ENCODE measurements at regions not wholly inside any gene's neighbourhood (a gene's known extent, or its start where the extent isn't known, plus 50 kb on each side); places are given as distances from the start of the nearest gene placed in this dataset.
A peak's percentile ranks its signal among the peaks of the same experiment; 100 is the strongest.

DNA sequence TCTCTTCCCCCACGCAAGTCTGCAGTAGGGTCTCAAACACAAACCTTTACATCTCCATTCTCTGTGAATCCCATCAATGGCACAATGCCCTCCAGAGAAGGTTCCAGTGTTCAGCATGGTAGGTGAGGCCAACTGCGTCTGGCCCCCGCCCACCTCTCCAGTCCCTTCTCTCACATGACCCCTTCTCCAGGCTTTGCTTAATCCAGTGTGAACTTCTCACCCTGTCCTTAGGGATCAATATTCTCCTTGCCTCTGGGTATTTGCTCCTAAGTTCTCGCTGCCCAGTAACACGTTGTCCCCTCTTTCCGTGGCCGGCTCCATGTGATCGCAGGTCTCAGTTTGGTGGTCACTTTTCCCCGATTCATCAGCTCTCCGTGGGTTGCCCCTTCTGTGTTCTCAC is 225.1 kb upstream of the PMEPA1 start:
- peaks cover 38% of the 10 kb centered on the region for H3K27me3 Mint-ChIP-seq
- no peak overlapping the region for H3K27ac Mint-ChIP-seq
- H3K9me3 Mint-ChIP-seq = no peaks in the 10 kb centered on the region
- H3K4me3 Mint-ChIP-seq = no peak overlapping the region
- H3K36me3 Mint-ChIP-seq = no peaks in the 10 kb centered on the region
- no peak for ATAC-seq
- H3K4me1 Mint-ChIP-seq = no peaks in the 10 kb centered on the region

GRCh38 chr20:57934007-57934805 is 224.4 kb upstream of the PMEPA1 start:
- no peak overlapping the region for H3K4me3 Mint-ChIP-seq
- no peaks in the 10 kb centered on the region for H3K36me3 Mint-ChIP-seq
- H3K4me1 Mint-ChIP-seq = no peaks in the 10 kb centered on the region
- H3K27me3 Mint-ChIP-seq = peaks cover 45% of the 10 kb centered on the region
- H3K27ac Mint-ChIP-seq = no peak overlapping the region
- ATAC-seq = peak; percentile 42
- H3K9me3 Mint-ChIP-seq = peaks cover 3% of the 10 kb centered on the region

- H3K4me3 Mint-ChIP-seq = no peak overlapping the region
- no peaks in the 10 kb centered on the region for H3K4me1 Mint-ChIP-seq
- no peak for ATAC-seq
- H3K36me3 Mint-ChIP-seq = no peaks in the 10 kb centered on the region
- peaks cover 43% of the 10 kb centered on the region for H3K27me3 Mint-ChIP-seq
- H3K9me3 Mint-ChIP-seq = peaks cover 10% of the 10 kb centered on the region
- no peak overlapping the region for H3K27ac Mint-ChIP-seq
Observed at GRCh38 chr20:57932227-57932864, 222.5 kb upstream of the PMEPA1 start.

DNA sequence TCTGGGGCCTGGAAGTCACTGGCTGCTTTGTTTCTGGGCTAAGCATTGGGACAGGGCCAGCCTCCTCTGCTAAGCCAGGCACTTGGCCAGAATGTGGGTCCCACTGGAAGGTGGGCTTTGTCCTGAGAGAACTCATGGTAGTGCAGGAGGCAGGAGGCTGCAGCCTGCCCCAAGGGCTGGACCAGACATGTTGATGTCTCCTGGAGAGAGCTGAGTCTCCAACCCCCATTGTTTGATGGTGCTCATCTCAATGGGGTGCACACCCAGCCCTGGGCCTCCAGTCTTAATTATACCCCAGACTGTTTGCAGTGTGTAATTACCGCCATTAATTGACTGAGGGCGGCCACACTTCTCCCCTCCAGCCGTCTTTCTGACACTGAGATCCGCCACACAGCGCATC is 220.5 kb upstream of the PMEPA1 start:
- Mint-ChIP-seq H3K4me3 (no peak overlapping the region), H3K27ac (no peak overlapping the region), H3K4me1 (no peaks in the 10 kb centered on the region), H3K27me3 (peaks cover 29% of the 10 kb centered on the region), H3K9me3 (peaks cover 26% of the 10 kb centered on the region), H3K36me3 (no peaks in the 10 kb centered on the region)
- ATAC-seq = no peak

DNA sequence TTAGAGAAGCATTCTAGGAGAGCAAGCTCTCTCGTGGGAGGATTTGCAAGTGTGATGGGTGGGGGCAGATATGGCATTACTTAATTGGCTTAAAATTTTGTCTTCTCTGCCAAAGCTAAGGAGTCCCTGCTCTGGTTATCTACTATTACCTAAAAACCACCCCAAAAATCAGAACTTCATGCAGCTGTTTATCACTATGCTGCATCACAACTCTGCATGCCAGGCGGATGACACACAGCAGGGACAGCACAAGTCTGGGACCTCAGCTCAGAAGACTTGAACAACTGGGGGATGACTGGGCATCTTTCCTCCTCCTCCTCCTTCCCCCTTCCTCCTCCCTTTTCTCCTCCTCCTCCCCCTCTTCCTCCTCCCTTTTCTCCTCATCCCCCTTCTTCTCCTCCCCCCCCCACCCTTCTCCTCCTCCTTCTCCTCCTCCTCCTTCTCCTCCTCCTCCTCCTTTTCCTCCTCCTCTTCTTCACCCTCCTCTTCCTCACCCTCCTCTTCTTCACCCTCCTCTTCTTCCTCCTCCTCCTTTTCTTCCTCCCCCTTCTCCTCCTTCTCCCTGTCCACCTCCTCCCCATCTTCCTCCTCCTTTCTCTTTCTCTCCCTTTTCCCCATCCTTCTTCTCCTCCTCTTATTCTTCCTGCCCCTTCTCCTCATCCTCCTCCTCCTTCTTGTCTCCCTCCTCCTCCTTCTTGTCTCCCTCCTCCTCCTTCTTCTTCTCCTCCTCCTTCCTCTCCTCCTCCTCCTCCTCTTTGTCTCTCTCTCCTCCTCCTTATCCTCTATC is 218.6 kb upstream of the PMEPA1 start:
- no peaks in the 10 kb centered on the region for H3K4me1 Mint-ChIP-seq
- H3K36me3 Mint-ChIP-seq = no peaks in the 10 kb centered on the region

GRCh38 chr20:57927376-57927775 is 217.6 kb upstream of the PMEPA1 start:
- ATAC-seq = no peak

More for the DNA sequence above, 218.6 kb upstream of the PMEPA1 start:
- H3K9me3 Mint-ChIP-seq = peaks cover 29% of the 10 kb centered on the region
- H3K27ac Mint-ChIP-seq = no peak overlapping the region
- no peak for ATAC-seq
- H3K27me3 Mint-ChIP-seq = peaks cover 22% of the 10 kb centered on the region
- H3K4me3 Mint-ChIP-seq = no peak overlapping the region

DNA sequence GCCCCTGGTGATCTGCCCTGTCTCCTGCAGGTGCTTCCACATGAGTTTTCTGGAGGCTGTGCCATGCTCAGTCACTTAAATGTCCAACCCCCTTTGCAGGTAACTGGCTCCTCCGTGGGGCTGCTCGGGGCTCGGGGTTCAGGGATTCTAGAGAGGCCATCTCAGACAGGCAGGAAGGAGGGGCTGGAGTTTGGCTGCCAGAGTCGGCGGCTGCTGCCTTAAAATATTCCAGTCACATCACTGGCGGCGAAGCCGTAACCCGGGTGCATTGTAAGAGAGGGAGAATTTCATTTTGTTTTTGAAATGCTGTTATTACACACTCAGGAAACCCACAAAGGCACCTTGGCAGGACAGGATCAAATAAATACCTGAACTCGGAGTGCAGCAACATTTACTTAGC is 212.9 kb upstream of the PMEPA1 start:
- no peak for ATAC-seq

More at GRCh38 chr20:57927376-57927775, 217.6 kb upstream of the PMEPA1 start:
- no peak overlapping the region for H3K27ac Mint-ChIP-seq
- peaks cover 25% of the 10 kb centered on the region for H3K27me3 Mint-ChIP-seq
- peaks cover 29% of the 10 kb centered on the region for H3K9me3 Mint-ChIP-seq
- no peak overlapping the region for H3K4me3 Mint-ChIP-seq
- no peaks in the 10 kb centered on the region for H3K36me3 Mint-ChIP-seq
- H3K4me1 Mint-ChIP-seq = no peaks in the 10 kb centered on the region

GRCh38 chr20:57922083-57922482 is 212.3 kb upstream of the PMEPA1 start:
- H3K9me3 Mint-ChIP-seq = peaks cover 17% of the 10 kb centered on the region
- H3K4me3 Mint-ChIP-seq = no peak overlapping the region
- ATAC-seq = no peak
- no peaks in the 10 kb centered on the region for H3K36me3 Mint-ChIP-seq
- H3K27ac Mint-ChIP-seq = no peak overlapping the region
- H3K27me3 Mint-ChIP-seq = peaks cover 15% of the 10 kb centered on the region
- no peaks in the 10 kb centered on the region for H3K4me1 Mint-ChIP-seq

More for the DNA sequence above, 212.9 kb upstream of the PMEPA1 start:
- H3K27me3 Mint-ChIP-seq = peaks cover 15% of the 10 kb centered on the region
- no peak overlapping the region for H3K4me3 Mint-ChIP-seq
- peaks cover 19% of the 10 kb centered on the region for H3K9me3 Mint-ChIP-seq
- H3K36me3 Mint-ChIP-seq = no peaks in the 10 kb centered on the region
- H3K27ac Mint-ChIP-seq = no peak overlapping the region
- H3K4me1 Mint-ChIP-seq = no peaks in the 10 kb centered on the region

DNA sequence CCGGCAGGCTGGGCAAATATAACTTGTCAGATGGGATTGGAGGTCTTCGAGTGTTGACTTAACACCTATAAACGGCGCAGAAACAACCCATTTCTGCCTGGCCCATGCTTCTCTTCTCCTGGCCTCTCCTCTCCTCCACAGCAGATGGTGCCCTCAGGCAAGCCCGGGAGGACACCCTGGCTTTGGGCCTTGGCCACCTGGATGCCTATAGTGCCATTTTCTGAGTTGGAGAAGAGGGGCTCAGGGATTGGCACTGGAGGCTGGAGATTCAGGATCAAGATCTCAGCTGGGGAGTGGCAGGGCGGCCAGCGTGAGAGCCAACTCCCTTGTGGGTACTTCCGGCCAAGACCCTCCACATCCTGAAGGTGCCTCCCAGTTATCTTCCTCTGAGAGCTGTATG is 211.9 kb upstream of the PMEPA1 start:
- no peak overlapping the region for H3K4me3 Mint-ChIP-seq
- H3K9me3 Mint-ChIP-seq = peaks cover 15% of the 10 kb centered on the region
- no peak overlapping the region for H3K27ac Mint-ChIP-seq
- no peaks in the 10 kb centered on the region for H3K4me1 Mint-ChIP-seq
- no peak for ATAC-seq
- no peaks in the 10 kb centered on the region for H3K36me3 Mint-ChIP-seq
- H3K27me3 Mint-ChIP-seq = peaks cover 15% of the 10 kb centered on the region

GRCh38 chr20:57920971-57921370 is 211.2 kb upstream of the PMEPA1 start:
- peaks cover 9% of the 10 kb centered on the region for H3K9me3 Mint-ChIP-seq
- peaks cover 15% of the 10 kb centered on the region for H3K27me3 Mint-ChIP-seq
- no peaks in the 10 kb centered on the region for H3K36me3 Mint-ChIP-seq
- no peak overlapping the region for H3K27ac Mint-ChIP-seq
- no peak for ATAC-seq
- no peak overlapping the region for H3K4me3 Mint-ChIP-seq
- no peaks in the 10 kb centered on the region for H3K4me1 Mint-ChIP-seq

- no peak for ATAC-seq
- Mint-ChIP-seq H3K27me3 (peaks cover 19% of the 10 kb centered on the region), H3K27ac (no peak overlapping the region), H3K4me1 (no peaks in the 10 kb centered on the region), H3K4me3 (no peak overlapping the region), H3K9me3 (no peaks in the 10 kb centered on the region), H3K36me3 (no peaks in the 10 kb centered on the region)
Observed at GRCh38 chr20:57919049-57919448, 209.2 kb upstream of the PMEPA1 start.

- no peak overlapping the region for H3K27ac Mint-ChIP-seq
- no peak overlapping the region for H3K4me3 Mint-ChIP-seq
- H3K9me3 Mint-ChIP-seq = no peaks in the 10 kb centered on the region
- H3K4me1 Mint-ChIP-seq = no peaks in the 10 kb centered on the region
- no peak for ATAC-seq
- H3K27me3 Mint-ChIP-seq = peaks cover 24% of the 10 kb centered on the region
- H3K36me3 Mint-ChIP-seq = no peaks in the 10 kb centered on the region
Observed at GRCh38 chr20:57918551-57918950, 208.7 kb upstream of the PMEPA1 start.

DNA sequence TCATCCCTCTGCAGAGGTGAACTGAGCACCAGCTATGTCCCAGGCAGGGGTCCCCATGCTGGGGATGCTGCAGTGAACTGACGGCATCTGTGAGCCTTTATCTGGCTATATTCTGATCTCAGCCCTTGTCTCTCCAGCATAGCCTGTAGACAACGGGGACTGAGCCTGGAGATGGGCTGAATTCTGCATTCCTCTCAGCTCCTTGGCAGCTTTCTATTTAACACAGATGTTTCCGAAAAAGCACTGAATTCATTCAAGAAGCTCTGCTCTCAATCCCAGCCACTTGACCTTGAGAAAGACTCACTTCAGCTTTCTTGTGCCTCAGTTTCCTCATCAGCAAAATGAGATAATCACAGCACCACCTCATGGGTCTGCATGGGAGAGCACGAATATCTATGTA is 204.4 kb upstream of the PMEPA1 start:
- Mint-ChIP-seq H3K36me3 (no peaks in the 10 kb centered on the region), H3K4me1 (no peaks in the 10 kb centered on the region), H3K4me3 (no peak overlapping the region), H3K27ac (no peak overlapping the region), H3K27me3 (peaks cover 44% of the 10 kb centered on the region), H3K9me3 (peaks cover 2% of the 10 kb centered on the region)
- no peak for ATAC-seq

DNA sequence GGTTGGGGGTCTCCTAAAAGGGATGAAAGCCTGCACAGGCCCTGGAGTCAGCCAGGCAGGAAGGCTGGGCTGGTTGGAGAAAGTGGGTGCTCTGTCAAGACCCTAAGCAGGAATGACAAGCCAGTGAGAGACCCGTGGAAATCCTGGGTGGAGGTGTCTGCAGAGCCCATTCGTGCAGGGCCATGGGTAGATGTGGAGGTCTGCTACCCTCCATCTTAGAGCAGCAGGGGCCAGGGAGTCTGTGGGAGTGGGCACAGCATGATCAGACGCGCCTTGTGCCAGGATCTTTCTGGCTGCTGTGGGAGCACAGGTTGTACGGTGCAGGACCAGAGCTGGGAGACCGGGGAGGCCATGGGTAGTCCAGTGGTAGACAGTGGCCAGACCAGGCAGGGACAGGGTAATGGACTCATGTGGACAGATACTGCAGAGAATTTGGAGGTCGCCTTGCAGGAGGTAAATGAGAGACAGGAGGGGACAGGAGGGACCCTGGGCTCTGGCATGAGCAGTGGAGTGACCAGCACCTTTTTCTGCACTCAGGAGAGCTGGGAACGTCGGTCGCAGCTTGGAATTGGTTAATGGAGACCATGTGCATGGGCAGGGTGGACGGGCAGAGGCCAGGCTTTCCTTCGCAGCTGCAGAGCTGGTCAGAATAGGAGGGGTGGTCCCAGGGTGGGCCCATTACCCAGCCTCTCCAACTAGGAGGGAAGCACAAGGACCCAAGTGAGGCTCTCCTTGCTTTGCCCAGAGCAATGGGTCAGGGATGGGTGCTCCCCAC is 203.5 kb upstream of the PMEPA1 start:
- peak; percentile 17 for ATAC-seq
- Mint-ChIP-seq H3K36me3 (no peaks in the 10 kb centered on the region), H3K9me3 (peaks cover 2% of the 10 kb centered on the region), H3K4me1 (no peaks in the 10 kb centered on the region), H3K27ac (no peak overlapping the region), H3K4me3 (no peak overlapping the region), H3K27me3 (peaks cover 52% of the 10 kb centered on the region)

GRCh38 chr20:57912227-57912582 is 202.4 kb upstream of the PMEPA1 start:
- ATAC-seq = no peak
- H3K27me3 Mint-ChIP-seq = peaks cover 63% of the 10 kb centered on the region
- H3K4me3 Mint-ChIP-seq = no peak overlapping the region
- H3K27ac Mint-ChIP-seq = no peak overlapping the region
- peaks cover 2% of the 10 kb centered on the region for H3K9me3 Mint-ChIP-seq
- no peaks in the 10 kb centered on the region for H3K36me3 Mint-ChIP-seq
- no peaks in the 10 kb centered on the region for H3K4me1 Mint-ChIP-seq
